ENCODE measurements at regions not wholly inside any gene's neighbourhood (a gene's known extent, or its start where the extent isn't known, plus 50 kb on each side); places are given as distances from the start of the nearest gene placed in this dataset.
A peak's percentile ranks its signal among the peaks of the same experiment; 100 is the strongest.

- in situ Hi-C loops (cut with MboI; ENCODE audit: low sequenced_read_pairs): no loop called here
- H3K4me3 ChIP-seq (ENCODE audit: insufficient read depth, low read depth, low read length): no peak overlapping the region
- no peak overlapping the region for H2AK5ac ChIP-seq (ENCODE audit: low read depth, low read length)
- BruUV-seq (replicated peaks): no TSS peak
- no peak overlapping the region for H2AFZ ChIP-seq (replicated peaks; ENCODE audit: low read length, poor library complexity)
- intact Hi-C loops (cut with micrococcal nuclease): no loop called here
- H4K8ac ChIP-seq (ENCODE audit: low read depth in 2 of 2, low read length in 2 of 2): no peak overlapping the region
- H3K79me1 ChIP-seq (ENCODE audit: low read depth in 1 of 2, low read length in 2 of 2): peaks cover 0 to 6% of the 10 kb centered on the region in 2 experiments; a peak in 1 of 4 replicates
- no peak overlapping the region for H2BK5ac ChIP-seq (ENCODE audit: low read depth, low read length, poor library complexity, severe bottlenecking)
- H4K5ac ChIP-seq (ENCODE audit: low read depth, low read length): no peak overlapping the region; the same call in 1 of the 2 replicates
- H4K20me1 ChIP-seq (ENCODE audit: insufficient read depth, low read length): no peaks in the 10 kb centered on the region; the same call in 1 of the 2 replicates
- H3K9me3 ChIP-seq (ENCODE audit: control insufficient read depth, insufficient read depth, low read length): no peaks in the 10 kb centered on the region
- ATAC-seq (ENCODE audit: low read depth) (no peak), DNase-seq (no peak)
- no peak overlapping the region for H3K23ac ChIP-seq (ENCODE audit: low read depth, low read length)
- TF ChIP-seq USF2 (IDR thresholded peaks at IDR 0.05; ENCODE audit: low read depth, low read length) (no peak), POLR2A (IDR thresholded peaks at IDR 0.05; ENCODE audit: low read depth, low read length) (no peak), CTCF (conservative IDR thresholded peaks at IDR 0.05; ENCODE audit: low read depth, low read length) (no peak), MXI1 (IDR thresholded peaks at IDR 0.05; ENCODE audit: borderline replicate concordance, low read depth, low read length) (no peak), BHLHE40 (IDR thresholded peaks at IDR 0.05; ENCODE audit: low read depth, low read length) (no peak), CHD1 (IDR thresholded peaks at IDR 0.05; ENCODE audit: low read depth, low read length) (no peak), SMC3 (IDR thresholded peaks at IDR 0.05; ENCODE audit: low read depth, low read length) (no peak), NFE2L2 (IDR thresholded peaks at IDR 0.05; ENCODE audit: low read depth, low read length) (no peak), MAFK (IDR thresholded peaks at IDR 0.05; ENCODE audit: low read depth, low read length) (no peak), RAD21 (IDR thresholded peaks at IDR 0.05; ENCODE audit: low read length) (no peak), RFX5 (IDR thresholded peaks at IDR 0.05; ENCODE audit: low read depth, low read length) (no peak)
- TF ChIP-seq, protein P1, sequence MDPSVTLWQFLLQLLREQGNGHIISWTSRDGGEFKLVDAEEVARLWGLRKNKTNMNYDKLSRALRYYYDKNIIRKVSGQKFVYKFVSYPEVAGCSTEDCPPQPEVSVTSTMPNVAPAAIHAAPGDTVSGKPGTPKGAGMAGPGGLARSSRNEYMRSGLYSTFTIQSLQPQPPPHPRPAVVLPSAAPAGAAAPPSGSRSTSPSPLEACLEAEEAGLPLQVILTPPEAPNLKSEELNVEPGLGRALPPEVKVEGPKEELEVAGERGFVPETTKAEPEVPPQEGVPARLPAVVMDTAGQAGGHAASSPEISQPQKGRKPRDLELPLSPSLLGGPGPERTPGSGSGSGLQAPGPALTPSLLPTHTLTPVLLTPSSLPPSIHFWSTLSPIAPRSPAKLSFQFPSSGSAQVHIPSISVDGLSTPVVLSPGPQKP (IDR thresholded peaks at IDR 0.05; ENCODE audit: borderline replicate concordance, low read depth, low read length): no peak
- peaks cover 6% of the 10 kb centered on the region; the same call in 1 of the 2 replicates for H3K9me1 ChIP-seq (ENCODE audit: insufficient read depth, low read length)
- ChIA-PET POLR2A (ENCODE audit: unreplicated experiment) (no interaction called here), CTCF (no interaction called here)
- no peak overlapping the region for H3K14ac ChIP-seq (replicated peaks; ENCODE audit: low read depth, low read length)
- H2BK20ac ChIP-seq (ENCODE audit: low read depth, low read length): peak overlapping the region; percentile 26; the same call in 1 of the 2 replicates
- peak overlapping the region; percentile 60; the same call in 1 of the 2 replicates for H3K18ac ChIP-seq (ENCODE audit: low read depth, low read length)
- H3K4me1 ChIP-seq (ENCODE audit: control insufficient read depth, insufficient read depth, low read length): peaks cover 17% of the 10 kb centered on the region
- H3K36me3 ChIP-seq (ENCODE audit: control insufficient read depth, insufficient read depth, low read length): no peaks in the 10 kb centered on the region
- dilution Hi-C loops (cut with HindIII; ENCODE audit: low sequenced_read_pairs, unreplicated experiment): no loop called here
- no peaks in the 10 kb centered on the region; the same call in 1 of the 2 replicates for H3K27me3 ChIP-seq (ENCODE audit: control insufficient read depth, insufficient read depth, low read length)
- no peak overlapping the region for H3K4me2 ChIP-seq (ENCODE audit: low read depth, low read length)
- H2AK9ac ChIP-seq (replicated peaks; ENCODE audit: low read depth, low read length, poor library complexity): no peak overlapping the region
- no peak overlapping the region for H3K27ac ChIP-seq (ENCODE audit: insufficient read depth, low read length)
- H2BK15ac ChIP-seq (ENCODE audit: low read depth, low read length): no peak overlapping the region
- no peak overlapping the region; the same call in 1 of the 2 replicates for H3K4ac ChIP-seq (ENCODE audit: low read depth, low read length)
- no peak overlapping the region; the same call in 1 of the 2 replicates for H4K91ac ChIP-seq (ENCODE audit: insufficient read depth, low read depth, low read length)
- H3K56ac ChIP-seq (ENCODE audit: extremely low read depth, insufficient read depth, low read length): no peak overlapping the region
- no peak overlapping the region for H3K9ac ChIP-seq (ENCODE audit: low read depth, low read length)
- H2BK120ac ChIP-seq (ENCODE audit: low read depth, low read length): no peak overlapping the region
- 79% methylated on average over 2 of the region's 3 CpGs; no CpG with 5 or more reads in 1 of the 2 experiments for WGBS, 2 experiments (ENCODE audit: extremely low coverage in 2 of 2, insufficient read length in 1 of 2)
Observed at GRCh38 chr2:111519071-111519470, 364.9 kb downstream of the ANAPC1 start.
